RWPE1 (cell line): ENCODE measurements at regions not wholly inside any gene's neighbourhood (a gene's known extent, or its start where the extent isn't known, plus 50 kb on each side); places are given as distances from the start of the nearest gene placed in this dataset.

ENCODE experiments used
- CTCF ChIA-PET: fragments of 350-600 bp; sonication (Branson Sonifier 250); formaldehyde crosslinking; extraction: SDS; loops from one replicate; lab custom pipeline; 2021; lab: Yijun Ruan, JAX
- POLR2A ChIA-PET: fragments of 400-600 bp; formaldehyde crosslinking; extraction: SDS; loops from one replicate; lab custom pipeline; 2020; ENCODE audit warnings: antibody characterized with exemption; ENCODE audit not compliant: low non-redundant PET; lab: Yijun Ruan, JAX
- DNase-seq: peaks from one replicate; pipeline ENCODE4 v3.0.0; 2012; ENCODE audit warnings: low spot score
- H3K27ac ChIP-seq: fragments of 450-650 bp; 2 replicates; pipeline ENCODE4 v1.5.1; 2017
- TF ChIP-seq, protein P1 (sequence below): fragments of 450-650 bp; conservative IDR thresholded peaks from 2 replicates; pipeline ENCODE4 v1.5.1; 2017; ENCODE audit warnings: low read depth, mild to moderate bottlenecking

DNA sequence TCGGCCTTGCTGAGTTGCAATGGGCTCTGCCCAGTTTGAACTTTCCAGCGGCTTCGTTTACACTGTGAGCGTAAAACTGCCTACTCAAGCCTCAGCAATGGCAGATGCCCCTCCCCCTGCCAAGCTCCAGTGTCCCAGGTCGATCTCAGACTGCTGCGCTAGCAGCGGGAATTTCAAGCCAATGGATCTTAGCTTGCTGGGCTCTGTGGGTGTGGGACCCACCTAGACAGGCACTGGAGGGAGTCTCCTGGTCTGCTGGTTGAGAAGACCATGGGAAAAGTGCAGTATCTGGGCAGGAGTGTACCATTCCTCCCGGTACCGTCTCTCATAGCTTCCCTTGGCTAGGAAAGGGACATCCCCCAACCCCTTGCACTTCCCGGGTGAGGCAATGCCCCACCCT lies 88.2 kb downstream of the KLHL28 start:
- TF ChIP-seq, protein P1, sequence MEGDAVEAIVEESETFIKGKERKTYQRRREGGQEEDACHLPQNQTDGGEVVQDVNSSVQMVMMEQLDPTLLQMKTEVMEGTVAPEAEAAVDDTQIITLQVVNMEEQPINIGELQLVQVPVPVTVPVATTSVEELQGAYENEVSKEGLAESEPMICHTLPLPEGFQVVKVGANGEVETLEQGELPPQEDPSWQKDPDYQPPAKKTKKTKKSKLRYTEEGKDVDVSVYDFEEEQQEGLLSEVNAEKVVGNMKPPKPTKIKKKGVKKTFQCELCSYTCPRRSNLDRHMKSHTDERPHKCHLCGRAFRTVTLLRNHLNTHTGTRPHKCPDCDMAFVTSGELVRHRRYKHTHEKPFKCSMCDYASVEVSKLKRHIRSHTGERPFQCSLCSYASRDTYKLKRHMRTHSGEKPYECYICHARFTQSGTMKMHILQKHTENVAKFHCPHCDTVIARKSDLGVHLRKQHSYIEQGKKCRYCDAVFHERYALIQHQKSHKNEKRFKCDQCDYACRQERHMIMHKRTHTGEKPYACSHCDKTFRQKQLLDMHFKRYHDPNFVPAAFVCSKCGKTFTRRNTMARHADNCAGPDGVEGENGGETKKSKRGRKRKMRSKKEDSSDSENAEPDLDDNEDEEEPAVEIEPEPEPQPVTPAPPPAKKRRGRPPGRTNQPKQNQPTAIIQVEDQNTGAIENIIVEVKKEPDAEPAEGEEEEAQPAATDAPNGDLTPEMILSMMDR = no peak
- no peak overlapping the region for H3K27ac ChIP-seq
- CTCF ChIA-PET = no interaction called here
- POLR2A ChIA-PET = no interaction called here
- no peak for DNase-seq

DNA sequence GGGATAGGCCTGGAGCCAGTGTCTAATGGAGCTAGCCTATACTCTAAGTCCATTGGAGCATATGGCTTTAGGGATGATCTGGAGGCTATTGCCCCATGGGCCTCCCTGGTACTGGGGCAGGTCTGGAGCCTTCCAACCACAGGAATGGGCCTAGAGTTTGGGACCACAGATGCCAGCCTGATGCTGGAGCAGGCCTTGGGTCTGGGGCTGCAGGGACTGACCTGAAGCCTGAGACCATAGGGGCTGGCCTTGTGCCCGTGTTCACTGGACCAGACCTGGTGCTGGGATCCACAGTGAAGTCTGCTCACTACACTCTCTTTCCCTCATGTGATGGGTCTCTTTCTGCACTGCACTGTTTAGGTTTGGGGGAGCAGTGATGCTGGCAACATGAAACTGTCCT lies 95.0 kb downstream of the KLHL28 start:
- DNase-seq = no peak
- CTCF ChIA-PET = no interaction called here
- POLR2A ChIA-PET = no interaction called here
- H3K27ac ChIP-seq = no peak overlapping the region
- TF ChIP-seq, protein P1 = no peak

DNA sequence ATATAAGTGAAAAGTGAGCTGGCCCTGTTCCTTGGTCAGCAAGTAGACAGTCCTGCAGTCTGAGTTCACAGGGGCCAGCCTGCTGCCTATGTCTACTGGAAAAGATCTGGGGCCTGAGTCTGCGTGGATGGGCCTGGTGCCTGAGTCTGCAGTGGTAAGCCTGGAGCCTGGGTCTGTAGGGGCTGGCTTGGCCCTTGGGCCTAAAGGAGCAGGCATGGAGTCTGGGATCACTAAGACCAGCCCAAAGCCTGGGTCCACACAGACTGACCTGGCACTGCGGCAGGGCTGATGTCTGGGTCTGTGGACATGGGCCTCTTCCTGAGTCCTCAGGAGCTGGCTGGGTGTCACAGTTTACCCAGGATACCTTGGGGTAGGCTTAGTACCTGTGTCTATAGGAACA lies 95.4 kb downstream of the KLHL28 start:
- POLR2A ChIA-PET = no interaction called here
- TF ChIP-seq, protein P1 = no peak
- no peak for DNase-seq
- H3K27ac ChIP-seq = no peak overlapping the region
- CTCF ChIA-PET = no interaction called here

DNA sequence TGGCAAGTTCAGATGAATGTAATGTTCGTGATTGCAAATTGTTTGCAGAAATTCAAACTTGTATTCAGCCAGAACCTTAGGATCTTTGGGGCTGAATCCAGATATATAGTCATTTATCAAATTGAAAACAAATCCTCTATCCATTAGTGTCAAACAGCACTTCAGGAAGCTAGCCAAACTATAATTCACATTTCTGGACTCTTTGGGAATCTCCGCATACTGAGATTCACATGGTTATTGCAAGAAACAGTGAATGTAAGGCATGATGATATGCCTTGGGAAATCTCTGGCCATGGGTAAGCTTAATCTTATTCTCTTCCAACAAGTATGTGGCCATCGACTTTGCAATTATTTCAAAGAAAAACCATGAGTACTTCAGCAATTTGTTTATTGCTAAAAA lies 98.5 kb downstream of the KLHL28 start:
- ChIA-PET POLR2A (no interaction called here), CTCF (no interaction called here)
- TF ChIP-seq, protein P1 = no peak
- no peak overlapping the region for H3K27ac ChIP-seq
- DNase-seq = no peak

DNA sequence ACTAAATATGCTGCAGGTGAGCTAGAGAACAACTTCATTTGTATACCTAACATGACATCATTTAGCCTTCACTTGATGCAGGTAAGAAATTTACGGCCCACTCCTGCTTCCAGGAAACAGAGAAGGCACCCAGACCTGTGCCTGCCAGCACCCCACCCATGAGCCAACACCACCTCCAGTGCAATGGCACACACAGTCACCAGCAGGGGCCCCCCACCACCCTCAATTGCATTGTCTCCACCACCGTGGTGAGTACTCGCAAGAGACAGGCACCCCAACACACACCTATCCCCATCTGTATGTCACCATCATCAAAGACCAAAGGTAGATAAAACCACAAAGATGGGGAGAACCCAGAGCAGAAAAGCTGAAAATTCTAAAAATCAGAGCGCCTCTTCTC lies 107.6 kb downstream of the KLHL28 start:
- no peak for DNase-seq
- ChIA-PET CTCF (interaction anchor here (0.6 kb wide), 1 partner anchor 415 kb away, joined by 3 read pairs; no protein-coding TSS in a partner anchor), POLR2A (no interaction called here)
- TF ChIP-seq, protein P1 = no peak
- no peak overlapping the region for H3K27ac ChIP-seq

DNA sequence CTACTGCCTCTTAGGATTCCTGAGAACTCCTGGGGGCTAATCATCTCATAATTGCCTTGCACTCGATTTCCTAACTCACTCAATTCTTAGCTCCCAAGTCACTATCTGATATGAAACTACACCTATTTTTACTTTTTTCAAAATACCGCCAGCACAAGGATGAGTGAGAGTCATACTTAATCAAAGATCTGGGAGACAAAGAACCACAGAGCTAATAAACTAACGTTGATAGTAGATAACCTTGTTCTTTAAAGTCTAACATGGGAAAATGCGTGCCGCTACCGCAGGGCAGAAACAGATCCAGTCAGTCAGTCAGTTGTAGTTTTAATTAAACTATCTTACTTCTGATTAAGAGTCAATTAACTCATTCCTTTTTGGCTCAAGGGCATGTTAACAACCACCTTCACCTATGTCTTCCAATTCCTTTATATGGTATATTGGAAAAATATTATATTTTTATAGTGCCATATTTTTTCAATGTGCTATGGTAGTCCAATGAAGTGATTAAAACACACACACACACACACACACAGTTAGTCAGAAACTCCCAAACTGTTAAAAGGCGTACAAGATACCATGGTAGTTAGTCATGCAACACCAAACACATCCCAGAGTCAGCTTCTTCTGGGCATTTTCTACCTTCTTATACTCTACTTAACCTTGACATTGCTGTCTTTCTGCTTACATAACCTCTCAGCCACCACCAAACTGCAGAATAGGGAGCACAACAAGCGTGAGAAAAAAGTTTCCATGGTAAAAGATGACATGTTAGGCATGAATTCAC lies 114.0 kb downstream of the KLHL28 start:
- H3K27ac ChIP-seq = no peak overlapping the region
- TF ChIP-seq, protein P1 = no peak
- no peak for DNase-seq
- CTCF ChIA-PET = interaction anchor here (0.6 kb wide), 2 partner anchors 42 to 559 kb away, joined by 3 to 5 read pairs; no protein-coding TSS in a partner anchor
- POLR2A ChIA-PET = no interaction called here
